ENCODE measurements at regions not wholly inside any gene's neighbourhood (a gene's known extent, or its start where the extent isn't known, plus 50 kb on each side); places are given as distances from the start of the nearest gene placed in this dataset.

DNA sequence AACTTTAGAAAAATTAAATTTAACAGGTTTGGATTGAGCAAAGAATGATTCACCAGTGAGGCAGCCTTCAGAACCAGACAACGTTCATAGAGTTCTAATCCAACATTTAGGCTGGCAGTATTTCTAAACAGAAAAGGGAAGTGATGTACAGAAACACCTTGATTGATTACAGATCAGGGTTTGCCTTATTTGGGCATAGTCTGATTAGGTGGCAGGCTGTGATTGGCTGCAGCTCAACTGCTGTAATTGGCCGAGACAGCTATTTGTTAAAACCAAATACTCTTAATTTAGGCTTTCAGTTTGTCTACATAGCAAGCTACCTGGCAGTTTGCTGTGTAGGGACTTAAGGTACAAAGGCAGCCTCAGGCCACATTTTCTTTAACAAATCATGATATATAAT is 802.5 kb downstream of the IPMK start:
- TF ChIP-seq, protein P1, sequence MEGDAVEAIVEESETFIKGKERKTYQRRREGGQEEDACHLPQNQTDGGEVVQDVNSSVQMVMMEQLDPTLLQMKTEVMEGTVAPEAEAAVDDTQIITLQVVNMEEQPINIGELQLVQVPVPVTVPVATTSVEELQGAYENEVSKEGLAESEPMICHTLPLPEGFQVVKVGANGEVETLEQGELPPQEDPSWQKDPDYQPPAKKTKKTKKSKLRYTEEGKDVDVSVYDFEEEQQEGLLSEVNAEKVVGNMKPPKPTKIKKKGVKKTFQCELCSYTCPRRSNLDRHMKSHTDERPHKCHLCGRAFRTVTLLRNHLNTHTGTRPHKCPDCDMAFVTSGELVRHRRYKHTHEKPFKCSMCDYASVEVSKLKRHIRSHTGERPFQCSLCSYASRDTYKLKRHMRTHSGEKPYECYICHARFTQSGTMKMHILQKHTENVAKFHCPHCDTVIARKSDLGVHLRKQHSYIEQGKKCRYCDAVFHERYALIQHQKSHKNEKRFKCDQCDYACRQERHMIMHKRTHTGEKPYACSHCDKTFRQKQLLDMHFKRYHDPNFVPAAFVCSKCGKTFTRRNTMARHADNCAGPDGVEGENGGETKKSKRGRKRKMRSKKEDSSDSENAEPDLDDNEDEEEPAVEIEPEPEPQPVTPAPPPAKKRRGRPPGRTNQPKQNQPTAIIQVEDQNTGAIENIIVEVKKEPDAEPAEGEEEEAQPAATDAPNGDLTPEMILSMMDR (conservative IDR thresholded peaks at IDR 0.05; ENCODE audit: low read depth in 2 of 2) = no peak
- TF ChIP-seq POLR2AphosphoS5 (IDR thresholded peaks at IDR 0.05; ENCODE audit: low read depth) (no peak), STAT1 (IDR thresholded peaks at IDR 0.05; ENCODE audit: unreplicated experiment) (no peak), EZH2 (IDR thresholded peaks at IDR 0.05; ENCODE audit: low read depth, unreplicated experiment) (no peak), EZH2phosphoT487 (IDR thresholded peaks at IDR 0.05; ENCODE audit: unreplicated experiment) (no peak), CREB1 (CRISPR knock-in tag; IDR thresholded peaks at IDR 0.05; ENCODE audit: low read depth) (no peak), JUNB (IDR thresholded peaks at IDR 0.05; ENCODE audit: unreplicated experiment) (no peak), NANOG (IDR thresholded peaks at IDR 0.05; ENCODE audit: borderline replicate concordance) (no peak), ZNF331 (CRISPR knock-in tag; IDR thresholded peaks at IDR 0.05; ENCODE audit: low read depth) (no peak)
- TF ChIP-seq, protein P2, sequence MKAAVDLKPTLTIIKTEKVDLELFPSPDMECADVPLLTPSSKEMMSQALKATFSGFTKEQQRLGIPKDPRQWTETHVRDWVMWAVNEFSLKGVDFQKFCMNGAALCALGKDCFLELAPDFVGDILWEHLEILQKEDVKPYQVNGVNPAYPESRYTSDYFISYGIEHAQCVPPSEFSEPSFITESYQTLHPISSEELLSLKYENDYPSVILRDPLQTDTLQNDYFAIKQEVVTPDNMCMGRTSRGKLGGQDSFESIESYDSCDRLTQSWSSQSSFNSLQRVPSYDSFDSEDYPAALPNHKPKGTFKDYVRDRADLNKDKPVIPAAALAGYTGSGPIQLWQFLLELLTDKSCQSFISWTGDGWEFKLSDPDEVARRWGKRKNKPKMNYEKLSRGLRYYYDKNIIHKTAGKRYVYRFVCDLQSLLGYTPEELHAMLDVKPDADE (IDR thresholded peaks at IDR 0.05) = no peak
- TF ChIP-seq, protein P3, sequence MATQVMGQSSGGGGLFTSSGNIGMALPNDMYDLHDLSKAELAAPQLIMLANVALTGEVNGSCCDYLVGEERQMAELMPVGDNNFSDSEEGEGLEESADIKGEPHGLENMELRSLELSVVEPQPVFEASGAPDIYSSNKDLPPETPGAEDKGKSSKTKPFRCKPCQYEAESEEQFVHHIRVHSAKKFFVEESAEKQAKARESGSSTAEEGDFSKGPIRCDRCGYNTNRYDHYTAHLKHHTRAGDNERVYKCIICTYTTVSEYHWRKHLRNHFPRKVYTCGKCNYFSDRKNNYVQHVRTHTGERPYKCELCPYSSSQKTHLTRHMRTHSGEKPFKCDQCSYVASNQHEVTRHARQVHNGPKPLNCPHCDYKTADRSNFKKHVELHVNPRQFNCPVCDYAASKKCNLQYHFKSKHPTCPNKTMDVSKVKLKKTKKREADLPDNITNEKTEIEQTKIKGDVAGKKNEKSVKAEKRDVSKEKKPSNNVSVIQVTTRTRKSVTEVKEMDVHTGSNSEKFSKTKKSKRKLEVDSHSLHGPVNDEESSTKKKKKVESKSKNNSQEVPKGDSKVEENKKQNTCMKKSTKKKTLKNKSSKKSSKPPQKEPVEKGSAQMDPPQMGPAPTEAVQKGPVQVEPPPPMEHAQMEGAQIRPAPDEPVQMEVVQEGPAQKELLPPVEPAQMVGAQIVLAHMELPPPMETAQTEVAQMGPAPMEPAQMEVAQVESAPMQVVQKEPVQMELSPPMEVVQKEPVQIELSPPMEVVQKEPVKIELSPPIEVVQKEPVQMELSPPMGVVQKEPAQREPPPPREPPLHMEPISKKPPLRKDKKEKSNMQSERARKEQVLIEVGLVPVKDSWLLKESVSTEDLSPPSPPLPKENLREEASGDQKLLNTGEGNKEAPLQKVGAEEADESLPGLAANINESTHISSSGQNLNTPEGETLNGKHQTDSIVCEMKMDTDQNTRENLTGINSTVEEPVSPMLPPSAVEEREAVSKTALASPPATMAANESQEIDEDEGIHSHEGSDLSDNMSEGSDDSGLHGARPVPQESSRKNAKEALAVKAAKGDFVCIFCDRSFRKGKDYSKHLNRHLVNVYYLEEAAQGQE (IDR thresholded peaks at IDR 0.05; ENCODE audit: unreplicated experiment) = no peak
- TF ChIP-seq, protein P4, sequence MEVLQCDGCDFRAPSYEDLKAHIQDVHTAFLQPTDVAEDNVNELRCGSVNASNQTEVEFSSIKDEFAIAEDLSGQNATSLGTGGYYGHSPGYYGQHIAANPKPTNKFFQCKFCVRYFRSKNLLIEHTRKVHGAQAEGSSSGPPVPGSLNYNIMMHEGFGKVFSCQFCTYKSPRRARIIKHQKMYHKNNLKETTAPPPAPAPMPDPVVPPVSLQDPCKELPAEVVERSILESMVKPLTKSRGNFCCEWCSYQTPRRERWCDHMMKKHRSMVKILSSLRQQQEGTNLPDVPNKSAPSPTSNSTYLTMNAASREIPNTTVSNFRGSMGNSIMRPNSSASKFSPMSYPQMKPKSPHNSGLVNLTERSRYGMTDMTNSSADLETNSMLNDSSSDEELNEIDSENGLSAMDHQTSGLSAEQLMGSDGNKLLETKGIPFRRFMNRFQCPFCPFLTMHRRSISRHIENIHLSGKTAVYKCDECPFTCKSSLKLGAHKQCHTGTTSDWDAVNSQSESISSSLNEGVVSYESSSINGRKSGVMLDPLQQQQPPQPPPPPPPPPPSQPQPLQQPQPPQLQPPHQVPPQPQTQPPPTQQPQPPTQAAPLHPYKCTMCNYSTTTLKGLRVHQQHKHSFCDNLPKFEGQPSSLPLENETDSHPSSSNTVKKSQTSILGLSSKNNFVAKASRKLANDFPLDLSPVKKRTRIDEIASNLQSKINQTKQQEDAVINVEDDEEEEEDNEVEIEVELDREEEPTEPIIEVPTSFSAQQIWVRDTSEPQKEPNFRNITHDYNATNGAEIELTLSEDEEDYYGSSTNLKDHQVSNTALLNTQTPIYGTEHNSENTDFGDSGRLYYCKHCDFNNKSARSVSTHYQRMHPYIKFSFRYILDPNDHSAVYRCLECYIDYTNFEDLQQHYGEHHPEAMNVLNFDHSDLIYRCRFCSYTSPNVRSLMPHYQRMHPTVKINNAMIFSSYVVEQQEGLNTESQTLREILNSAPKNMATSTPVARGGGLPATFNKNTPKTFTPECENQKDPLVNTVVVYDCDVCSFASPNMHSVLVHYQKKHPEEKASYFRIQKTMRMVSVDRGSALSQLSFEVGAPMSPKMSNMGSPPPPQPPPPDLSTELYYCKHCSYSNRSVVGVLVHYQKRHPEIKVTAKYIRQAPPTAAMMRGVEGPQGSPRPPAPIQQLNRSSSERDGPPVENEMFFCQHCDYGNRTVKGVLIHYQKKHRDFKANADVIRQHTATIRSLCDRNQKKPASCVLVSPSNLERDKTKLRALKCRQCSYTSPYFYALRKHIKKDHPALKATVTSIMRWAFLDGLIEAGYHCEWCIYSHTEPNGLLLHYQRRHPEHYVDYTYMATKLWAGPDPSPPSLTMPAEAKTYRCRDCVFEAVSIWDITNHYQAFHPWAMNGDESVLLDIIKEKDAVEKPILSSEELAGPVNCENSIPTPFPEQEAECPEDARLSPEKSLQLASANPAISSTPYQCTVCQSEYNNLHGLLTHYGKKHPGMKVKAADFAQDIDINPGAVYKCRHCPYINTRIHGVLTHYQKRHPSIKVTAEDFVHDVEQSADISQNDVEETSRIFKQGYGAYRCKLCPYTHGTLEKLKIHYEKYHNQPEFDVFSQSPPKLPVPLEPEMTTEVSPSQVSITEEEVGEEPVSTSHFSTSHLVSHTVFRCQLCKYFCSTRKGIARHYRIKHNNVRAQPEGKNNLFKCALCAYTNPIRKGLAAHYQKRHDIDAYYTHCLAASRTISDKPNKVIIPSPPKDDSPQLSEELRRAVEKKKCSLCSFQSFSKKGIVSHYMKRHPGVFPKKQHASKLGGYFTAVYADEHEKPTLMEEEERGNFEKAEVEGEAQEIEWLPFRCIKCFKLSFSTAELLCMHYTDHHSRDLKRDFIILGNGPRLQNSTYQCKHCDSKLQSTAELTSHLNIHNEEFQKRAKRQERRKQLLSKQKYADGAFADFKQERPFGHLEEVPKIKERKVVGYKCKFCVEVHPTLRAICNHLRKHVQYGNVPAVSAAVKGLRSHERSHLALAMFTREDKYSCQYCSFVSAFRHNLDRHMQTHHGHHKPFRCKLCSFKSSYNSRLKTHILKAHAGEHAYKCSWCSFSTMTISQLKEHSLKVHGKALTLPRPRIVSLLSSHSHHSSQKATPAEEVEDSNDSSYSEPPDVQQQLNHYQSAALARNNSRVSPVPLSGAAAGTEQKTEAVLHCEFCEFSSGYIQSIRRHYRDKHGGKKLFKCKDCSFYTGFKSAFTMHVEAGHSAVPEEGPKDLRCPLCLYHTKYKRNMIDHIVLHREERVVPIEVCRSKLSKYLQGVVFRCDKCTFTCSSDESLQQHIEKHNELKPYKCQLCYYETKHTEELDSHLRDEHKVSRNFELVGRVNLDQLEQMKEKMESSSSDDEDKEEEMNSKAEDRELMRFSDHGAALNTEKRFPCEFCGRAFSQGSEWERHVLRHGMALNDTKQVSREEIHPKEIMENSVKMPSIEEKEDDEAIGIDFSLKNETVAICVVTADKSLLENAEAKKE (CRISPR knock-in tag; IDR thresholded peaks at IDR 0.05) = no peak
